ENCODE measurements at regions not wholly inside any gene's neighbourhood (a gene's known extent, or its start where the extent isn't known, plus 50 kb on each side); places are given as distances from the start of the nearest gene placed in this dataset.
A peak's percentile ranks its signal among the peaks of the same experiment; 100 is the strongest.

- Histone ChIP-seq H2BK120ac (ENCODE audit: low read depth, low read length, poor library complexity, severe bottlenecking) (no peak overlapping the region), H3T11ph (ENCODE audit: low read length) (no peak overlapping the region), H3K27ac (ENCODE audit: insufficient read length, low read depth, low read length) (no peak overlapping the region)
Observed at GRCh38 chr6:12355354-12355753, 65.2 kb downstream of the EDN1 start.

More at GRCh38 chr6:12355354-12355753, 65.2 kb downstream of the EDN1 start:
- H4K91ac ChIP-seq (ENCODE audit: insufficient read length, low read depth, low read length) = no peak overlapping the region
- peaks cover 6% of the 10 kb centered on the region for H3K9me3 ChIP-seq (ENCODE audit: control insufficient read depth, low read depth, low read length)
- H3K14ac ChIP-seq (ENCODE audit: insufficient read depth, low read length) = no peak overlapping the region
- H3K56ac ChIP-seq (ENCODE audit: insufficient read length, low read depth, low read length) = no peak overlapping the region
- no peak overlapping the region for H3K4ac ChIP-seq (ENCODE audit: low read depth, low read length)
- H3K4me1 ChIP-seq (ENCODE audit: insufficient read depth, low read length) = 0 out of 2 replicates have a peak, but pooled peaks cover 4% of the 10 kb centered on the region
- no peak overlapping the region for H2AK5ac ChIP-seq (ENCODE audit: insufficient read length, low read length)
- no peak overlapping the region for H3K4me3 Mint-ChIP-seq
- no peaks in the 10 kb centered on the region for H3K79me2 ChIP-seq (ENCODE audit: insufficient read depth, low read length)
- H4K8ac ChIP-seq (replicated peaks; ENCODE audit: insufficient read length, low read depth, low read length) = no peak overlapping the region
- peaks cover 33 to 34% of the 10 kb centered on the region in 2 experiments for H3K9me3 Mint-ChIP-seq
- TF ChIP-seq, protein P1, sequence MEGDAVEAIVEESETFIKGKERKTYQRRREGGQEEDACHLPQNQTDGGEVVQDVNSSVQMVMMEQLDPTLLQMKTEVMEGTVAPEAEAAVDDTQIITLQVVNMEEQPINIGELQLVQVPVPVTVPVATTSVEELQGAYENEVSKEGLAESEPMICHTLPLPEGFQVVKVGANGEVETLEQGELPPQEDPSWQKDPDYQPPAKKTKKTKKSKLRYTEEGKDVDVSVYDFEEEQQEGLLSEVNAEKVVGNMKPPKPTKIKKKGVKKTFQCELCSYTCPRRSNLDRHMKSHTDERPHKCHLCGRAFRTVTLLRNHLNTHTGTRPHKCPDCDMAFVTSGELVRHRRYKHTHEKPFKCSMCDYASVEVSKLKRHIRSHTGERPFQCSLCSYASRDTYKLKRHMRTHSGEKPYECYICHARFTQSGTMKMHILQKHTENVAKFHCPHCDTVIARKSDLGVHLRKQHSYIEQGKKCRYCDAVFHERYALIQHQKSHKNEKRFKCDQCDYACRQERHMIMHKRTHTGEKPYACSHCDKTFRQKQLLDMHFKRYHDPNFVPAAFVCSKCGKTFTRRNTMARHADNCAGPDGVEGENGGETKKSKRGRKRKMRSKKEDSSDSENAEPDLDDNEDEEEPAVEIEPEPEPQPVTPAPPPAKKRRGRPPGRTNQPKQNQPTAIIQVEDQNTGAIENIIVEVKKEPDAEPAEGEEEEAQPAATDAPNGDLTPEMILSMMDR (conservative IDR thresholded peaks at IDR 0.05) = no peak
- H3K23ac ChIP-seq (ENCODE audit: insufficient read length, low read depth, low read length) = no peak overlapping the region
- H3K4me1 Mint-ChIP-seq = peaks cover 35 to 40% of the 10 kb centered on the region in 2 experiments
- H3K36me3 Mint-ChIP-seq (ENCODE audit: insufficient read depth in 1 of 3, low read depth in 3 of 3) = peaks cover 24 to 33% (median 27%) of the 10 kb centered on the region in 3 experiments
- no peak overlapping the region for H2BK15ac ChIP-seq (ENCODE audit: low read depth, low read length)
- H3K23me2 ChIP-seq (ENCODE audit: insufficient read length, low read depth, low read length, poor library complexity, severe bottlenecking) = no peaks in the 10 kb centered on the region
- no peaks in the 10 kb centered on the region; the same call in 1 of the 2 replicates for H3K27me3 Mint-ChIP-seq (ENCODE audit: low read depth)
- WGBS (ENCODE audit: extremely low coverage, insufficient read length, low lambda C conversion rate) = no CpG with 5 or more reads among the region's 3 CpGs
- H3K9ac ChIP-seq (ENCODE audit: extremely low read depth, insufficient read length, low read length) = no peak overlapping the region
- H2BK20ac ChIP-seq (ENCODE audit: low read depth, low read length, poor library complexity, severe bottlenecking) = no peak overlapping the region
- no peaks in the 10 kb centered on the region for H3K27me3 ChIP-seq (ENCODE audit: insufficient read depth, low read length)
- H4K20me1 ChIP-seq (ENCODE audit: control insufficient read depth, insufficient read depth, insufficient read length) = no peaks in the 10 kb centered on the region
- no peak overlapping the region for H2AFZ ChIP-seq (ENCODE audit: low read length)
- no peak overlapping the region for H3K4me2 ChIP-seq (ENCODE audit: insufficient read depth, insufficient read length, low read length)
- no peak overlapping the region for H2BK12ac ChIP-seq (ENCODE audit: insufficient read length, low read depth, low read length)
- H3K27ac Mint-ChIP-seq = peak overlapping the region in 2 of 3 experiments; percentile 50 to 93; a peak in 4 of 7 replicates
- DNase-seq = no peak
- H3K18ac ChIP-seq (ENCODE audit: insufficient read length, low read depth, low read length) = no peak overlapping the region
- no peaks in the 10 kb centered on the region for H3K79me1 ChIP-seq (ENCODE audit: insufficient read depth, low read depth, low read length, poor library complexity, severe bottlenecking)
- H2BK5ac ChIP-seq (ENCODE audit: insufficient read length, low read length) = no peak overlapping the region
- H4K5ac ChIP-seq (ENCODE audit: insufficient read length, low read depth, low read length) = no peak overlapping the region

All from H9 (cell line).